GM20000 (cell line): ENCODE measurements at regions not wholly inside any gene's neighbourhood (a gene's known extent, or its start where the extent isn't known, plus 50 kb on each side); places are given as distances from the start of the nearest gene placed in this dataset.

Experiments
- DNase-seq: peaks from one replicate; pipeline ENCODE4 v3.0.0; 2012; ENCODE audit warnings: low spot score
- CTCF ChIP-seq: IDR thresholded peaks from 2 replicates; pipeline ENCODE4 v1.5.1; 2012; ENCODE audit warnings: mild to moderate bottlenecking, control low read depth; ENCODE audit errors: extremely low read depth, missing control alignments

GRCh38 chr11:27816197-27816596 lies 115.9 kb upstream of the BDNF start:
- no peak for DNase-seq
- no peak for TF ChIP-seq CTCF

GRCh38 chr11:27812341-27812740 lies 112.1 kb upstream of the BDNF start:
- DNase-seq = no peak
- TF ChIP-seq CTCF = no peak

GRCh38 chr11:27807596-27807995 lies 107.3 kb upstream of the BDNF start:
- no peak for TF ChIP-seq CTCF

GRCh38 chr11:27806122-27806521 lies 105.9 kb upstream of the BDNF start:
- no peak for TF ChIP-seq CTCF
- DNase-seq = no peak

More at GRCh38 chr11:27807596-27807995, 107.3 kb upstream of the BDNF start:
- no peak for DNase-seq

- no peak for DNase-seq
- no peak for TF ChIP-seq CTCF
These were observed 96.0 kb upstream of the BDNF start for GRCh38 chr11:27795955-27796861.

GRCh38 chr11:27786864-27787263 lies 86.6 kb upstream of the BDNF start:
- no peak for TF ChIP-seq CTCF
- DNase-seq = no peak

GRCh38 chr11:27786331-27786730 lies 86.1 kb upstream of the BDNF start:
- no peak for DNase-seq

More at GRCh38 chr11:27786331-27786730, 86.1 kb upstream of the BDNF start:
- no peak for TF ChIP-seq CTCF
